HL-60 (cell line): ENCODE measurements at regions not wholly inside any gene's neighbourhood (a gene's known extent, or its start where the extent isn't known, plus 50 kb on each side); places are given as distances from the start of the nearest gene placed in this dataset.

Experiments
- GABPA ChIP-seq: IDR thresholded peaks from 2 replicates; pipeline ENCODE4 v1.6.1; 2012; ENCODE audit warnings: low read depth
- POLR2AphosphoS5 ChIP-seq: IDR thresholded peaks from 2 replicates; pipeline ENCODE4 v1.6.1; 2012; ENCODE audit warnings: low read depth
- TF ChIP-seq, protein P1 (sequence below): IDR thresholded peaks from one replicate; pipeline ENCODE4 v1.5.1; 2011; ENCODE audit warnings: low read length, control low read depth, inconsistent platforms; ENCODE audit not compliant: insufficient read depth
- TF ChIP-seq, protein P2 (sequence below): IDR thresholded peaks from 2 replicates; pipeline ENCODE4 v1.6.1; 2012; ENCODE audit warnings: low read depth; ENCODE audit not compliant: insufficient replicate concordance

DNA sequence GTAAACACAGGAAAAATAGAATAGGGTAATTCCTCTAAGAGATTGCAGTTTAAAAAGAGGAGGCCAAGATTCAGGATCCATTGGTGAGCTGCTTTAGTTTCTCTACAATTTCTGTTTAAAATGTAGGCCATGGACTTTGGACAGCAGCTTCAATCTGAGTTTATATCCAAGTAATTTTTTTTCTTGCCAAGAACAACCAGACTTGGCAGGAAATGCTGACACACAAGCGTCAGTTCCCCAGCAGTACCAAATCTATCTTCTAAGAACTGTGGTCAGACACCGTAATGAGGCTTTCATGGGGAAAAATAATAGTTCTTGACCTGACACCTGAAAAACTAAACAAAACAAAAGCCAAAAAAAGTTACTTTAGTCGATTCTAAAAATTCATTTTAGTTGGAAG, 528.8 kb downstream of the CSNK1G3 start:
- TF ChIP-seq, protein P1, sequence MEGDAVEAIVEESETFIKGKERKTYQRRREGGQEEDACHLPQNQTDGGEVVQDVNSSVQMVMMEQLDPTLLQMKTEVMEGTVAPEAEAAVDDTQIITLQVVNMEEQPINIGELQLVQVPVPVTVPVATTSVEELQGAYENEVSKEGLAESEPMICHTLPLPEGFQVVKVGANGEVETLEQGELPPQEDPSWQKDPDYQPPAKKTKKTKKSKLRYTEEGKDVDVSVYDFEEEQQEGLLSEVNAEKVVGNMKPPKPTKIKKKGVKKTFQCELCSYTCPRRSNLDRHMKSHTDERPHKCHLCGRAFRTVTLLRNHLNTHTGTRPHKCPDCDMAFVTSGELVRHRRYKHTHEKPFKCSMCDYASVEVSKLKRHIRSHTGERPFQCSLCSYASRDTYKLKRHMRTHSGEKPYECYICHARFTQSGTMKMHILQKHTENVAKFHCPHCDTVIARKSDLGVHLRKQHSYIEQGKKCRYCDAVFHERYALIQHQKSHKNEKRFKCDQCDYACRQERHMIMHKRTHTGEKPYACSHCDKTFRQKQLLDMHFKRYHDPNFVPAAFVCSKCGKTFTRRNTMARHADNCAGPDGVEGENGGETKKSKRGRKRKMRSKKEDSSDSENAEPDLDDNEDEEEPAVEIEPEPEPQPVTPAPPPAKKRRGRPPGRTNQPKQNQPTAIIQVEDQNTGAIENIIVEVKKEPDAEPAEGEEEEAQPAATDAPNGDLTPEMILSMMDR, result no peak
- TF ChIP-seq POLR2AphosphoS5 (no peak), GABPA (no peak)
- TF ChIP-seq, protein P2, sequence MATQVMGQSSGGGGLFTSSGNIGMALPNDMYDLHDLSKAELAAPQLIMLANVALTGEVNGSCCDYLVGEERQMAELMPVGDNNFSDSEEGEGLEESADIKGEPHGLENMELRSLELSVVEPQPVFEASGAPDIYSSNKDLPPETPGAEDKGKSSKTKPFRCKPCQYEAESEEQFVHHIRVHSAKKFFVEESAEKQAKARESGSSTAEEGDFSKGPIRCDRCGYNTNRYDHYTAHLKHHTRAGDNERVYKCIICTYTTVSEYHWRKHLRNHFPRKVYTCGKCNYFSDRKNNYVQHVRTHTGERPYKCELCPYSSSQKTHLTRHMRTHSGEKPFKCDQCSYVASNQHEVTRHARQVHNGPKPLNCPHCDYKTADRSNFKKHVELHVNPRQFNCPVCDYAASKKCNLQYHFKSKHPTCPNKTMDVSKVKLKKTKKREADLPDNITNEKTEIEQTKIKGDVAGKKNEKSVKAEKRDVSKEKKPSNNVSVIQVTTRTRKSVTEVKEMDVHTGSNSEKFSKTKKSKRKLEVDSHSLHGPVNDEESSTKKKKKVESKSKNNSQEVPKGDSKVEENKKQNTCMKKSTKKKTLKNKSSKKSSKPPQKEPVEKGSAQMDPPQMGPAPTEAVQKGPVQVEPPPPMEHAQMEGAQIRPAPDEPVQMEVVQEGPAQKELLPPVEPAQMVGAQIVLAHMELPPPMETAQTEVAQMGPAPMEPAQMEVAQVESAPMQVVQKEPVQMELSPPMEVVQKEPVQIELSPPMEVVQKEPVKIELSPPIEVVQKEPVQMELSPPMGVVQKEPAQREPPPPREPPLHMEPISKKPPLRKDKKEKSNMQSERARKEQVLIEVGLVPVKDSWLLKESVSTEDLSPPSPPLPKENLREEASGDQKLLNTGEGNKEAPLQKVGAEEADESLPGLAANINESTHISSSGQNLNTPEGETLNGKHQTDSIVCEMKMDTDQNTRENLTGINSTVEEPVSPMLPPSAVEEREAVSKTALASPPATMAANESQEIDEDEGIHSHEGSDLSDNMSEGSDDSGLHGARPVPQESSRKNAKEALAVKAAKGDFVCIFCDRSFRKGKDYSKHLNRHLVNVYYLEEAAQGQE, result no peak
